GM18907 (cell line): ENCODE measurements at regions not wholly inside any gene's neighbourhood (a gene's known extent, or its start where the extent isn't known, plus 50 kb on each side); places are given as distances from the start of the nearest gene placed in this dataset.
"Not testable (repeated sequence)": the region's sequence is repeated elsewhere in the genome, so short reads cannot be mapped to it uniquely, and the experiment has no call there.

Experiments
- ATAC-seq: cut with Tn5 transposase; IDR thresholded peaks from one replicate; pipeline ENCODE4 v1.9.1; 2021; ENCODE audit warnings: mild to moderate bottlenecking, moderate library complexity; ENCODE audit not compliant: unreplicated experiment

- ATAC-seq, result no peak
These were observed 118.7 kb upstream of the CDH5 start for GRCh38 chr16:66247516-66248481.

- ATAC-seq, result no peak
These were observed 120.6 kb upstream of the CDH5 start for GRCh38 chr16:66245868-66246267.

DNA sequence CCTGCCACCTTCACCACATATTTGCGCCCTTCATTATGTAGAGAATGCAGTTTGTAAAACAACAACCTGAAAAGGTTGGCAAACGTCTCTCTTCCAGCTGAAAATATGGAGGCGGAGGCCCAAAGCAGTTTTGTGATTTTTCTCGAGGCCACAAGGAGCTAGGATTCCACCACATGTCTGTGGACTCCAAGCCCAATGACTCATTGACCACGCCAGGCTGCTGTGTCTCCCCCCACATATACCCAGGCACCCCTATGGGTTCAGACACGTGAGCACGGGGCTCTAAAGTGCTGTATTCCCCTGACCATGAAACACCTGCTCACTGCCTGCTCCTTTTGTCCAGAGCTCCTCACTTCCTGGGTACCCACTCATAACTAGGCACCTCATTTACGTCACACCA lies 121.4 kb upstream of the CDH5 start:
- ATAC-seq, result no peak

DNA sequence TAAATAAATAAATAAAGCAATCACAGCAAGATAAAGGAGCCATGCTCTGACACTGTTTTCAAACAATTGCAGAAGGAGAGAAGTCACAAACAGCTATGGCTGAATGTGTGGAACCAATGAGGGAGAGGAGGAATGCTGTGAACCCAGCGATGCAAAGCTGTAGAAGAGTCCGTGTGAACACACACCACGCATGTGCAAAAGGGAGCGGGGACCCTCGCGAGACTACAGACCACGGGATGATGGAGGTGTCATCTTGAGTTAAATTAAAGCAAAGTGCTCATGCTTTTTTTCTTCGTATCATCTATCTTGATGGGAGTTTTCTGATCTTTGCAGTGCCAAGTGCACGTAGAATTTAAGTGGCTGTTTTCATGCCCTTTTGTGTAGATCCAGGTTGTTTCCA lies 123.8 kb upstream of the CDH5 start:
- no peak for ATAC-seq

DNA sequence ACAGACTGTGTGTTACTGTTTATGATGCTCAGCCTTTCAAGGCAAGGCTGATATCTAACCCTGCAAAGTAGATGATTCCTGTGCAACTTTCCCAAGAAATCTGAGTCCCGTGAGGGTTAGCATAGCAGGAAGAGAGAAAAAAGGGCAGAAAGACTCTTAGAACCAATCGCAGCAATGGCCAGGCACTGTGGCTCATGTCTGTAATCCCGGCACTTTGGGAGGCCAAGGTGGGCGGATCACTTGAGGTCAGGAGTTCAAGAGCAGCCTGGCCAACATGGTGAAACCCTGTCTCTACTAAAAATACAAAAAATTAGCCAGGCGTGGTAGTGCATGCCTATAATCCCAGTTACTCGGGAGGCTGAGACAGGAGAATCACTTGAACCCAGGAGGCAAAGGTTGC lies 124.3 kb upstream of the CDH5 start:
- not testable (repeated sequence) for ATAC-seq

- ATAC-seq, result no peak
These were observed 125.7 kb upstream of the CDH5 start for GRCh38 chr16:66240631-66241395.

DNA sequence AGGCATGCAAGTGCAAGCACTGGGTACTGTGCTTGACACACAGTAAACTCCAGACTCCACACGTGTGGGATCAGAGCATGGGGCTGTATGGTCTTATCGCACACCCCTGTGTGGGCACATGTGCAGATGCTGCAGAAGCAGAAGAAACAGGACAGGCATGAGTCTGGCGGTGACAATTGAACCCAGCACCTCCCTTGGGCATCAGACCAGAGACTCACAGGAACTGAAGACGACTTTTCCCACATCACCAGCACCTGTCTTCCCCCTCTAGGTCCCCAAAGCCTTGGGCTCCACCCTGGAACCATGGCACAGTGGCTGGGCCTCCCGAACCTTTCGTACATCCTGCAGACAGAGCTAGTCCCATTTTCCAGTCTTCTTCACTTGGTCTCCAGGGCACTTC lies 126.4 kb upstream of the CDH5 start:
- ATAC-seq, result no peak

GRCh38 chr16:66238696-66239095 lies 127.8 kb upstream of the CDH5 start:
- ATAC-seq, result no peak

DNA sequence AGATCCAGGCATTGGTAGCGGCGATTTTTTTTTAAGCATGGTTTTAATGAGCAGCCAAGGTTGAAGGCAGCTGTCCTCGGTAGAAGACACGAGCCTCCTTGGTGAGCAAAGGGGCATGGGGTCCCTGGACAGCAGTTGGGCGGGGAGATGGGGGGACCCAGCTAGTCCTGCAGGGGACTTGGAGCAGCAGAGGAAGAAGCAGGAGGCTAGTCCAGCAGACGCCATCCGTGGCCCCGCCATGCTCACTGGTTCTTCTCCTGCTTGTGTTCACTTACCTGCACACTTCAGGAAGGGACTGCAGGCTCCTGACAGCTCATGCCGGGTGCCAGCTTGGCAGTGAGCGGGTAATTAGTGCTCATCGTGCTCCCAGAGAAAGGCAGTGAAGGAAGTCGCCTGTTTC lies 130.2 kb upstream of the CDH5 start:
- no peak for ATAC-seq

- no peak for ATAC-seq
These were observed 134.9 kb upstream of the CDH5 start for GRCh38 chr16:66231452-66232160.

GRCh38 chr16:66229651-66230050 lies 136.8 kb upstream of the CDH5 start:
- ATAC-seq, result no peak

- no peak for ATAC-seq
These were observed 137.7 kb upstream of the CDH5 start for GRCh38 chr16:66228792-66229191.

DNA sequence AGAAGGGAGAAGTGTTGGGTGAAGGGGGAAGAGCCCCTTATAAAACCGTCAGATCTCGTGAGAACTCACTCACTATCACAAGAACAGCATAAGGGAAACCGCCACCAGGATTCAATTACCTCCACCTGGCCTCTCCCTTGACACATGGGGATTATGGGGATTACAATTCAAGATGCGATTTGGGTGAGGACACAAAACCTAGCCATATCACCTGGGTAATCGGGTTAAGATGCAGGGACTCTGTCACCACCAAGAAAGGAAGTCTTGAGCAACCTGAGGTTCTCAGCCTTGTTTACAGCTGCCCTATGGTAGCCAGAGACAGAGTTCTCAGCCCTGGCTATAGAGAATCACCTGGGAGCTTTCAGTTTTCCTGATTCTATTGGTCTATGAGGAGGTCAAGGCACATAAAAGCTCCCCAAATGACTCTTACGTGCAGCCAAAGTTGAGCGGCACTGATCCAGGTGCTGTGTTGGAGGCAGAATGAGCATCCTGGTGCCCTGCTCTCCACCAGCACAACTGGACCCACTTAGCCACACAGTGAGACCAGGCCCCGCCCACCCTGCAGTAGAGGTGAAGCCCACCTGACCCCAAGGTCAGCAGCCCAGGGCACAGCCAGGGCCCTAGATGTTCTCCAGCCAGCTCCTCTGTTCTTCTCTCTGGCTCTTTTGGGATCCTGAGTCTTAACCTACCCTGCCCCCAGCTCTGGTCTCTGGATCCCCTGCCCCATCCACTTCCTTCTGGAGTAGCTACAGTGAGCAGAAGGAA lies 138.5 kb upstream of the CDH5 start:
- ATAC-seq, result no peak

DNA sequence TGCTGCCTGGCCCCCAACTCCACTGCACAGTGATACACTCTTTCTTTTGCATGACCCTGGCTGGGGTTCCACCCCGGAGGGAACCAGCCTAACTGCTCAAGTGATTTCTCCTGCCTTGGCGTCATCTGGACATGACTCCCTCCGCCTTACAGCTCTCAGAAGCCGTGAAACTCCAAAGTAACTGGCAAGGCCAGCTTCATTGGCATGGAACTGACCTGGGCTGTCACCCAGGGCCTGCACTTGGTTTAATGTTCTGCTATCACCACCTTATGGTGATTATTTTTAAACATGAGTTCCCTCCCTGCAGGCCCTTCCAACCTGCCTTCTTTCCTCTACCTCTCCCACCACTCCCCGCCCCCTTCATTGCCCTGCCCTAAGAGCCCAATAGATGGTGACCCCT lies 139.7 kb upstream of the CDH5 start:
- no peak for ATAC-seq

- ATAC-seq, result no peak
These were observed 140.8 kb upstream of the CDH5 start for GRCh38 chr16:66225696-66226095.

- no peak for ATAC-seq
These were observed 141.9 kb upstream of the CDH5 start for GRCh38 chr16:66224626-66225025.

DNA sequence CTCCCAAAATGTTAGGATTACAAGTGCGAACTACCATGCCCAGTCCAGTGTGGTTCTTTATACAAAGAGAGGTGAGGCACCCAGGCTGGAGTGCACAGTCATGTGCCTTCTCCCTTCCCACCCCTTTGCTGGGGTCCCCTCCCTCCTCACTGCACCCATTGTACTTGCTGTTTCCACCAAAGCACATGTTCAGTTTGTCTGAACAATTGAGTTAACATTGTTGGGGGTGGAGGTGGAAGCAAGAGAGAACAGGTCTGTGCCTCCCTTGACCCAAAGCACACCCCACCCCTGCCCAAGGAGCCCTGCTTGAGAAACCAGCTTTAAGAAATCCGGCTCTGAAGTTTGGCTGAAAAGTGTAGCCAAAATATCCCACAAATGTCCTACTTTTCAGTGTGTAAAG lies 142.3 kb upstream of the CDH5 start:
- no peak for ATAC-seq

DNA sequence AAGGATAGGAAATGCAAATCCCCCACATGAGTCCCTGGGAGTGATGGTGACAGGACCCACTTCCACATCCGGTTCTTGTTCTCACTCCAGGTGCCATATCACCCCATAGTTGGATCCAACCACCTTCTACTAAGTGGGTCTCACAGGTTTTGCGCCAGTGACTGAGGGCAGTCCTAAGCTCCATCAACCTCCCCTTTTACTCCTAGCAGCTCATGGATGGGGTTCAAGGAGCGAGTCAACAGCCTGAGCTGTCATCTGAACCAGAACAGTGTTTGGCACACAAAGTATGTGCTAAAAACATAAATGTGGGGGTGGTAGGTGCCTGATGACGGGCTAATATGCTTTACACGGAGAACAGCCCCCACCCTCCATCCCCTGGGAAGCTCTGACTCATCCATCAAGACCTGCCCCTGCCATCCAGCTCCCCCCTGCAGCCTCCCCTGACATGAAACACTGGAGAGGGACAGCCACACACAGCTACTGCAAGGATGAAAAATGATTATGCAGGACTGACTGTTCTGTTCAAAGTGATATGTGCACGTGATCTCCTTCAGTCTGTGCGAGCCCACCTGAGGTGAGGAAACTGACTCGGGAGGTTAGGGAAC lies 143.2 kb upstream of the CDH5 start:
- ATAC-seq, result no peak

- ATAC-seq, result no peak
These were observed 143.7 kb upstream of the CDH5 start for GRCh38 chr16:66222756-66223155.

GRCh38 chr16:66220702-66221101 lies 145.8 kb upstream of the CDH5 start:
- no peak for ATAC-seq
